ENCODE measurements at regions not wholly inside any gene's neighbourhood (a gene's known extent, or its start where the extent isn't known, plus 50 kb on each side); places are given as distances from the start of the nearest gene placed in this dataset.

GRCh38 chr6:170137911-170138910 lies 152.7 kb downstream of the DLL1 start:
- no peak for DNase-seq
- Histone ChIP-seq H3K27me3 (ENCODE audit: insufficient read depth) (no peaks in the 10 kb centered on the region), H3K9me3 (no peaks in the 10 kb centered on the region), H3K9ac (no peak overlapping the region), H3K4me1 (ENCODE audit: control insufficient read depth in 1 of 2, insufficient read depth in 2 of 2, low read depth in 1 of 2, low read length in 1 of 2) (no peaks in the 10 kb centered on the region; a peak in 1 of 4 replicates), H3K79me2 (ENCODE audit: insufficient read depth) (no peaks in the 10 kb centered on the region), H3K9me2 (no peaks in the 10 kb centered on the region), H3K4me3 (ENCODE audit: low read depth in 2 of 2, low read length in 1 of 2) (no peak overlapping the region), H3F3A (replicated peaks; ENCODE audit: insufficient read depth) (no peaks in the 10 kb centered on the region), H2AFZ (ENCODE audit: low read depth) (no peak overlapping the region), H3K4me2 (no peak overlapping the region), H3K36me3 (replicated peaks in 1 of 2; ENCODE audit: control insufficient read depth in 1 of 2, insufficient read depth in 2 of 2, low read length in 1 of 2) (no peaks in the 10 kb centered on the region), H4K20me1 (ENCODE audit: insufficient read depth) (no peaks in the 10 kb centered on the region), H3K27ac (ENCODE audit: low read depth in 2 of 2, low read length in 1 of 2) (no peak overlapping the region)
- POLR2A ChIA-PET, result no interaction called here
- CTCF ChIA-PET, result no interaction called here
- WGBS (ENCODE audit: low lambda C conversion rate), result 68% methylated on average over 36 of the region's 40 CpGs
- TF ChIP-seq MEF2A (IDR thresholded peaks at IDR 0.05; ENCODE audit: borderline replicate concordance, low read depth) (no peak), FOXJ3 (CRISPR knock-in tag; IDR thresholded peaks at IDR 0.05) (no peak), TCF12 (IDR thresholded peaks at IDR 0.05) (no peak), TEAD4 (IDR thresholded peaks at IDR 0.05; ENCODE audit: borderline replicate concordance, insufficient read depth) (no peak), MXI1 (IDR thresholded peaks at IDR 0.05; ENCODE audit: low read depth, low read length) (no peak), GABPA (IDR thresholded peaks at IDR 0.05; ENCODE audit: low read depth) (no peak)

GRCh38 chr6:170137176-170137891 lies 153.5 kb downstream of the DLL1 start:
- H3K4me2 ChIP-seq, result no peak overlapping the region
- TF ChIP-seq RCOR1 (IDR thresholded peaks at IDR 0.05; ENCODE audit: low read length), result no peak
- TF ChIP-seq TCF12 (IDR thresholded peaks at IDR 0.05), result no peak
- no peak for TF ChIP-seq FOSL2 (IDR thresholded peaks at IDR 0.05; ENCODE audit: borderline replicate concordance, low read depth)
- no peak for TF ChIP-seq PBX3 (IDR thresholded peaks at IDR 0.05)
- H3K79me2 ChIP-seq (ENCODE audit: insufficient read depth), result no peaks in the 10 kb centered on the region
- no peaks in the 10 kb centered on the region for H3K27me3 ChIP-seq (ENCODE audit: insufficient read depth)
- DNase-seq, result no peak
- WGBS (ENCODE audit: low lambda C conversion rate), result 72% methylated on average over 19 of the region's 50 CpGs
- H3K9me3 ChIP-seq, result no peaks in the 10 kb centered on the region
- no peaks in the 10 kb centered on the region for H3F3A ChIP-seq (replicated peaks; ENCODE audit: insufficient read depth)
- H3K4me1 ChIP-seq (ENCODE audit: control insufficient read depth in 1 of 2, insufficient read depth in 2 of 2, low read depth in 1 of 2, low read length in 1 of 2), result no peaks in the 10 kb centered on the region; a peak in 1 of 4 replicates
- H4K20me1 ChIP-seq (ENCODE audit: insufficient read depth), result no peaks in the 10 kb centered on the region
- H3K9ac ChIP-seq, result no peak overlapping the region
- no peak overlapping the region for H2AFZ ChIP-seq (ENCODE audit: low read depth)
- POLR2A ChIA-PET, result no interaction called here
- no peak overlapping the region; a peak in 1 of 4 replicates for H3K4me3 ChIP-seq (ENCODE audit: low read depth in 2 of 2, low read length in 1 of 2)
- CTCF ChIA-PET, result interaction anchor here (1.0 kb wide), 1 partner anchor 306 kb away, joined by 3 read pairs; no protein-coding TSS in a partner anchor
- H3K36me3 ChIP-seq (replicated peaks in 1 of 2; ENCODE audit: control insufficient read depth in 1 of 2, insufficient read depth in 2 of 2, low read length in 1 of 2), result no peaks in the 10 kb centered on the region
- H3K9me2 ChIP-seq, result no peaks in the 10 kb centered on the region
- H3K27ac ChIP-seq (ENCODE audit: low read depth in 2 of 2, low read length in 1 of 2), result no peak overlapping the region

Data from SK-N-SH (cell line).